ENCODE measurements at regions not wholly inside any gene's neighbourhood (a gene's known extent, or its start where the extent isn't known, plus 50 kb on each side); places are given as distances from the start of the nearest gene placed in this dataset.

- no peaks in the 10 kb centered on the region for H3K36me3 ChIP-seq
- no peak overlapping the region for H3K27ac ChIP-seq
- no peak overlapping the region for H3K4me3 ChIP-seq
- 82 to 88% (median 85%) methylated on average over 7 to 9 of the region's 9 CpGs for WGBS, 5 donors
- H3K9me3 ChIP-seq = peaks cover 0 to 52% (median 30%) of the 10 kb centered on the region in 8 donors
- H3K4me1 ChIP-seq = no peaks in the 10 kb centered on the region
- DNase-seq = no peak
- no peak for TF ChIP-seq POLR2A (IDR thresholded peaks at IDR 0.05)
- no peak for TF ChIP-seq CTCF (IDR thresholded peaks at IDR 0.05 in 8 of 11, conservative IDR thresholded peaks at IDR 0.05 in 3 of 11)
- TF ChIP-seq POLR2AphosphoS5 (IDR thresholded peaks at IDR 0.05) = no peak
- no peaks in the 10 kb centered on the region for H3K27me3 ChIP-seq (replicated peaks in 1 of 7)
- intact Hi-C loops (cut with DNase I; ENCODE audit: low total_unique reads) = no loop called here
These were observed 798.7 kb upstream of the AGA start for GRCh38 chr4:178240891-178241290.

- H3K27ac ChIP-seq = no peak overlapping the region
These were observed 799.4 kb upstream of the AGA start for GRCh38 chr4:178241601-178242118.

GRCh38 chr4:178242655-178243054 is 800.4 kb upstream of the AGA start:
- H3K27me3 ChIP-seq (replicated peaks in 1 of 7) = no peaks in the 10 kb centered on the region
- intact Hi-C loops (cut with DNase I; ENCODE audit: low total_unique reads) = no loop called here
- no peak overlapping the region for H3K4me3 ChIP-seq
- TF ChIP-seq POLR2AphosphoS5 (IDR thresholded peaks at IDR 0.05) (no peak), POLR2A (IDR thresholded peaks at IDR 0.05) (no peak), CTCF (IDR thresholded peaks at IDR 0.05 in 8 of 11, conservative IDR thresholded peaks at IDR 0.05 in 3 of 11) (no peak)
- no peak for DNase-seq
- peaks cover 0 to 36% (median 23%) of the 10 kb centered on the region in 8 donors for H3K9me3 ChIP-seq
- no peaks in the 10 kb centered on the region for H3K36me3 ChIP-seq
- WGBS, 5 donors = 77 to 100% (median 88%) methylated on average over 5 to 6 of the region's 6 CpGs
- no peak overlapping the region for H3K27ac ChIP-seq
- no peaks in the 10 kb centered on the region for H3K4me1 ChIP-seq

More at GRCh38 chr4:178241601-178242118, 799.4 kb upstream of the AGA start:
- Histone ChIP-seq H3K36me3 (no peaks in the 10 kb centered on the region), H3K9me3 (peaks cover 0 to 46% (median 25%) of the 10 kb centered on the region in 8 donors), H3K27me3 (replicated peaks in 1 of 7) (no peaks in the 10 kb centered on the region), H3K4me1 (no peaks in the 10 kb centered on the region), H3K4me3 (no peak overlapping the region)
- DNase-seq = no peak
- intact Hi-C loops (cut with DNase I; ENCODE audit: low total_unique reads) = no loop called here
- 64 to 100% (median 82%) methylated on average over 2 to 3 of the region's 3 CpGs for WGBS, 5 donors
- TF ChIP-seq POLR2A (IDR thresholded peaks at IDR 0.05) (no peak), CTCF (IDR thresholded peaks at IDR 0.05 in 8 of 11, conservative IDR thresholded peaks at IDR 0.05 in 3 of 11) (no peak), POLR2AphosphoS5 (IDR thresholded peaks at IDR 0.05) (no peak)

- intact Hi-C loops (cut with DNase I; ENCODE audit: low total_unique reads) = no loop called here
- TF ChIP-seq POLR2AphosphoS5 (IDR thresholded peaks at IDR 0.05) (no peak), CTCF (IDR thresholded peaks at IDR 0.05 in 8 of 11, conservative IDR thresholded peaks at IDR 0.05 in 3 of 11) (no peak), POLR2A (IDR thresholded peaks at IDR 0.05) (no peak)
- H3K27ac ChIP-seq = no peak overlapping the region
- WGBS, 5 donors = 89 to 98% (median 92%) methylated on average over 1 of the region's 1 CpG
- no peak overlapping the region for H3K4me3 ChIP-seq
- no peaks in the 10 kb centered on the region for H3K36me3 ChIP-seq
- H3K27me3 ChIP-seq (replicated peaks in 1 of 7) = no peaks in the 10 kb centered on the region
- no peak for DNase-seq
- peaks cover 0 to 35% (median 26%) of the 10 kb centered on the region in 8 donors for H3K9me3 ChIP-seq
- no peaks in the 10 kb centered on the region for H3K4me1 ChIP-seq
These were observed 802.5 kb upstream of the AGA start for GRCh38 chr4:178244785-178245184.
